ENCODE measurements at regions not wholly inside any gene's neighbourhood (a gene's known extent, or its start where the extent isn't known, plus 50 kb on each side); places are given as distances from the start of the nearest gene placed in this dataset.

GRCh38 chr12:4147031-4147481 is 126.5 kb upstream of the CCND2 start:
- Histone ChIP-seq H3K27me3 (no peaks in the 10 kb centered on the region), H3K36me3 (replicated peaks in 1 of 2) (no peaks in the 10 kb centered on the region), H3K4me3 (no peak overlapping the region), H3K27ac (no peak overlapping the region), H3K4me1 (replicated peaks in 1 of 2) (no peaks in the 10 kb centered on the region), H3K9me3 (replicated peaks in 1 of 3) (no peaks in the 10 kb centered on the region)
- 62 to 70% (median 66%) methylated on average over 6 to 7 of the region's 7 CpGs for WGBS, 4 donors
- no peak for TF ChIP-seq CTCF (IDR thresholded peaks at IDR 0.05)
- TF ChIP-seq POLR2A (IDR thresholded peaks at IDR 0.05): no peak
- intact Hi-C loops (cut with DNase I): no loop called here
- DNase-seq: no peak

DNA sequence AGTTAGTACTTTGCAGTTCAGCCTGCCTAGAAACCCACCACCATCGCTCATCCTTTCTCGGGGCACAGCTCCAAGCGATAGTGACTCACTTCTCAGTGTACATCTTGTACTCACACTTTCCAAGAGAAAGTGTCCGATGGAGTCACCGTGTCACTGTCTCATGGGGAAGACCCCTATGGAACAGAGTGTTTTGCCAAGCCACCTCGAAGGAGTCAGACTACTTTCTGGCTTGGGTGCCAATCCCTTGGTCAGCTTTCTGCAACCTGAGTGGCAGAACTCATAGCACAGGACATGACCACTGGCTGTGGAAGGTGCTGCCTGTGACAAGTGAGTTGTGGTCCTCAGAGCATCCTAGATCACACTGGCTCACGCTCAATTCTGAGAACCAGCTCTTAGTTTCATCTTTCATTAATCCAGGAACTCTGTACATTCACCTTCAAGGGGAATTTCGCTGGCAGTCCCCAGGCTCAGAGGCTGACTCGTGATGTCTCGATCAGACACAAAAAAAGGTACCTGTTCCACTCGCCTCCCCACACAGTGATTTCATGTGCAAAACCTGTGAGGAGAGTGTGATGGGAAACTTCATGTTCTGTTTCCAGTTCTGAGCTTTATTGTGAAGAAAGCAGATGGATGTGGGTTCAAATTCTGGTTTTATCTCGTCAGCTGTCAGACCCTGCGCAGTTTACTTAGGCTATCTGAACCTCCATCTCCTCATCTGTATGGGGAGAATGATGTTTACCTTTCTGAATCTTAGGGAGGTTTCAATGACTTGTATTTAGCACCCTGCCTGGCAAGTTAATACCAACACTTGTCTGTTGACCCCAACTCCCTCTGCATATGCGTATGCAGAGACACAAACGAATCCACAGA is 127.3 kb upstream of the CCND2 start:
- Histone ChIP-seq H3K9me3 (replicated peaks in 1 of 3) (no peaks in the 10 kb centered on the region), H3K4me1 (replicated peaks in 1 of 2) (no peaks in the 10 kb centered on the region), H3K36me3 (replicated peaks in 1 of 2) (no peaks in the 10 kb centered on the region), H3K4me3 (no peak overlapping the region), H3K27me3 (no peaks in the 10 kb centered on the region), H3K27ac (no peak overlapping the region)
- no peak for DNase-seq
- TF ChIP-seq CTCF (IDR thresholded peaks at IDR 0.05) (no peak), POLR2A (IDR thresholded peaks at IDR 0.05) (no peak)
- whole genome bisulfite sequencing, 4 donors: 73 to 87% (median 77%) methylated on average over 15 of the region's 15 CpGs
- intact Hi-C loops (cut with DNase I): no loop called here

GRCh38 chr12:4144676-4145075 is 128.9 kb upstream of the CCND2 start:
- WGBS, 4 donors: 66 to 97% (median 77%) methylated on average over 2 of the region's 2 CpGs
- Histone ChIP-seq H3K36me3 (replicated peaks in 1 of 2) (no peaks in the 10 kb centered on the region), H3K4me1 (replicated peaks in 1 of 2) (no peaks in the 10 kb centered on the region), H3K27ac (no peak overlapping the region), H3K9me3 (replicated peaks in 1 of 3) (no peaks in the 10 kb centered on the region), H3K4me3 (no peak overlapping the region), H3K27me3 (no peaks in the 10 kb centered on the region)
- no peak for TF ChIP-seq CTCF (IDR thresholded peaks at IDR 0.05)
- no peak for TF ChIP-seq POLR2A (IDR thresholded peaks at IDR 0.05)
- intact Hi-C loops (cut with DNase I): no loop called here
- no peak for DNase-seq

GRCh38 chr12:4143896-4144295 is 129.7 kb upstream of the CCND2 start:
- intact Hi-C loops (cut with DNase I): no loop called here
- no peak for TF ChIP-seq CTCF (IDR thresholded peaks at IDR 0.05)
- no peak for TF ChIP-seq POLR2A (IDR thresholded peaks at IDR 0.05)
- Histone ChIP-seq H3K36me3 (replicated peaks in 1 of 2) (no peaks in the 10 kb centered on the region), H3K4me1 (replicated peaks in 1 of 2) (no peaks in the 10 kb centered on the region), H3K4me3 (no peak overlapping the region), H3K9me3 (replicated peaks in 1 of 3) (no peaks in the 10 kb centered on the region), H3K27ac (no peak overlapping the region), H3K27me3 (no peaks in the 10 kb centered on the region)
- DNase-seq: no peak
- 75 to 85% (median 82%) methylated on average over 6 of the region's 6 CpGs for WGBS, 4 donors
